ENCODE measurements at regions not wholly inside any gene's neighbourhood (a gene's known extent, or its start where the extent isn't known, plus 50 kb on each side); places are given as distances from the start of the nearest gene placed in this dataset.

GRCh38 chr11:92854952-92855351, 114.5 kb upstream of the MTNR1B start:
- TF ChIP-seq SIN3A (conservative IDR thresholded peaks at IDR 0.05 in 1 of 2, IDR thresholded peaks at IDR 0.05 in 1 of 2; ENCODE audit: low read depth in 1 of 2, low read length in 2 of 2) (no peak), YY1 (IDR thresholded peaks at IDR 0.05; ENCODE audit: low read depth, low read length) (no peak), CEBPB (IDR thresholded peaks at IDR 0.05; ENCODE audit: low read depth, low read length) (no peak), BRCA1 (IDR thresholded peaks at IDR 0.05; ENCODE audit: low read depth, low read length) (no peak), KDM1A (IDR thresholded peaks at IDR 0.05; ENCODE audit: borderline replicate concordance, low read length) (no peak), GABPA (IDR thresholded peaks at IDR 0.05; ENCODE audit: borderline replicate concordance, insufficient read depth, low read length) (no peak), GTF2F1 (IDR thresholded peaks at IDR 0.05; ENCODE audit: borderline replicate concordance, low read depth, low read length) (no peak)
- no peak overlapping the region for H2BK15ac ChIP-seq (ENCODE audit: low read length)
- no peak overlapping the region for H3K4me2 ChIP-seq (ENCODE audit: insufficient read depth in 1 of 2, low read depth in 2 of 2, low read length in 2 of 2)
- CTCF ChIA-PET (ENCODE audit: partially characterized antibody), result interaction anchor here (1.1 to 3.1 kb wide), 6 partner anchors 9 to 703 kb away, joined by 3 to 11 read pairs (median 4); no protein-coding TSS in a partner anchor
- H3K27ac ChIP-seq (ENCODE audit: low read depth, low read length), result no peak overlapping the region
- no peak overlapping the region for H4K5ac ChIP-seq (ENCODE audit: insufficient read length, low read depth, low read length)
- no peak overlapping the region for H3K56ac ChIP-seq (replicated peaks; ENCODE audit: insufficient read length, low read depth, low read length)
- H3K14ac ChIP-seq (ENCODE audit: insufficient read length), result no peak overlapping the region
- POLR2A ChIA-PET (ENCODE audit: partially characterized antibody), result no interaction called here
- no peak overlapping the region for H2AFZ ChIP-seq (ENCODE audit: low read length)
- no peaks in the 10 kb centered on the region for H3K4me1 ChIP-seq (replicated peaks in 1 of 4; ENCODE audit: control insufficient read depth in 3 of 4, insufficient read depth in 4 of 4, low read length in 3 of 4)
- no peaks in the 10 kb centered on the region for H3K79me2 ChIP-seq (ENCODE audit: control insufficient read depth in 1 of 2, insufficient read depth in 2 of 2, low read length in 2 of 2)
- no peaks in the 10 kb centered on the region for H3K36me3 ChIP-seq (ENCODE audit: control insufficient read depth in 2 of 4, insufficient read depth in 4 of 4, low read length in 3 of 4)
- DNase-seq (ENCODE audit: low read depth in 1 of 2, low spot score in 2 of 2) (no peak), FAIRE-seq (no peak)
- no peaks in the 10 kb centered on the region for H3K23me2 ChIP-seq (ENCODE audit: low read depth, low read length)
- H2BK120ac ChIP-seq (replicated peaks; ENCODE audit: low read depth, low read length), result no peak overlapping the region
- H4K20me1 ChIP-seq (replicated peaks in 1 of 2; ENCODE audit: control insufficient read depth in 1 of 2, insufficient read depth in 2 of 2, low read length in 2 of 2), result no peaks in the 10 kb centered on the region
- H4K91ac ChIP-seq (replicated peaks; ENCODE audit: insufficient read length, low read length), result no peak overlapping the region
- no peak overlapping the region for H3K4ac ChIP-seq (replicated peaks; ENCODE audit: insufficient read length, low read depth, low read length)
- H3K9me3 ChIP-seq (ENCODE audit: insufficient read depth in 2 of 2, low read depth in 1 of 2, low read length in 1 of 2), result no peaks in the 10 kb centered on the region
- H3K9ac ChIP-seq (replicated peaks in 1 of 4; ENCODE audit: extremely low read depth in 1 of 4, low read depth in 3 of 4, low read length in 3 of 4), result no peak overlapping the region
- H4K8ac ChIP-seq (ENCODE audit: extremely low read depth, insufficient read depth, low read length), result no peak overlapping the region
- no peak overlapping the region for H3K4me3 ChIP-seq (ENCODE audit: extremely low read depth in 1 of 4, insufficient read depth in 2 of 4, low read depth in 3 of 4, low read length in 4 of 4)
- no peak overlapping the region for H2BK12ac ChIP-seq (ENCODE audit: low read depth, low read length)
- no peak overlapping the region for H3K18ac ChIP-seq (ENCODE audit: extremely low read depth, low read length)
- 78% methylated on average over 3 of the region's 3 CpGs; no CpG with 5 or more reads in 1 of the 2 experiments for WGBS, 2 experiments (ENCODE audit: extremely low coverage in 1 of 2, insufficient coverage in 1 of 2, insufficient read length in 1 of 2, insufficient replicate concordance in 2 of 2, low coverage in 1 of 2, low lambda C conversion rate in 2 of 2, missing lambda C conversion rate in 1 of 2)
- H2AK5ac ChIP-seq (ENCODE audit: low read depth, low read length), result no peak overlapping the region
- no peaks in the 10 kb centered on the region for H3K27me3 ChIP-seq (replicated peaks in 1 of 4; ENCODE audit: control insufficient read depth in 3 of 4, extremely low read depth in 1 of 4, insufficient read depth in 3 of 4, low read length in 3 of 4)
- H2BK20ac ChIP-seq (ENCODE audit: low read length), result no peak overlapping the region
- H3K23ac ChIP-seq (ENCODE audit: insufficient read length), result no peak overlapping the region
- no peak overlapping the region for H2BK5ac ChIP-seq (ENCODE audit: low read depth, low read length)
- H3K79me1 ChIP-seq (ENCODE audit: low read depth, low read length), result no peaks in the 10 kb centered on the region
